Caco-2 (cell line): ENCODE measurements at regions not wholly inside any gene's neighbourhood (a gene's known extent, or its start where the extent isn't known, plus 50 kb on each side); places are given as distances from the start of the nearest gene placed in this dataset.

ENCODE experiments used
- BruUV-seq: library from RNA; stranded (reverse); fragments of 400-500 nt; replicated peaks from 2 replicates; lab custom pipeline; 2021; lab: Mats Ljungman, UMichigan
- CTCF ChIA-PET: fragments of 300-600 bp; sonication (Branson Sonifier 250); formaldehyde crosslinking; loops from one replicate; lab custom pipeline; 2022; ENCODE audit warnings: antibody characterized with exemption; lab: Charles Lee
- POLR2A ChIA-PET: fragments of 300-600 bp; sonication (Branson Sonifier 250); formaldehyde crosslinking; loops from one replicate; lab custom pipeline; 2022; ENCODE audit warnings: antibody characterized with exemption; lab: Charles Lee
- DNase-seq, 2 experiments: peaks; one replicate each; pipeline versions ENCODE4 v3.0.0 to v3.0.0-alpha.2; 2020 to 2022
- H3K27me3 ChIP-seq: replicated peaks from 2 replicates; pipeline ENCODE4 v1.6.0; 2011; ENCODE audit warnings: low read length; ENCODE audit not compliant: control insufficient read depth, insufficient read depth
- H3K36me3 ChIP-seq: 2 replicates; pipeline ENCODE4 v1.5.1; 2011; ENCODE audit warnings: low read length; ENCODE audit not compliant: control insufficient read depth, insufficient read depth
- H3K4me1 ChIP-seq: fragments of 250-450 bp; sonication (Bioruptor Pico); 2 replicates; pipeline ENCODE4 v1.5.1; 2020; ENCODE audit warnings: mild to moderate bottlenecking
- H3K4me3 ChIP-seq: 2 replicates; pipeline ENCODE4 v1.5.1; 2011; ENCODE audit warnings: low read depth, mild to moderate bottlenecking, control low read depth, low read length
- H3K9me3 ChIP-seq: fragments of 250-450 bp; sonication (Bioruptor Pico); 2 replicates; pipeline ENCODE4 v1.5.1; 2020; ENCODE audit warnings: mild to moderate bottlenecking, moderate library complexity
- H3K27ac Mint-ChIP-seq: one replicate; pipeline ENCODE4 v1.8.0; 2022; ENCODE audit warnings: mixed read lengths; ENCODE audit not compliant: unreplicated experiment
- H3K27me3 Mint-ChIP-seq: one replicate; pipeline ENCODE4 v1.8.0; 2022; ENCODE audit warnings: mixed read lengths; ENCODE audit not compliant: insufficient read depth, unreplicated experiment
- H3K36me3 Mint-ChIP-seq: one replicate; pipeline ENCODE4 v1.8.0; 2022; ENCODE audit warnings: mild to moderate bottlenecking, mixed read lengths; ENCODE audit not compliant: insufficient read depth, unreplicated experiment
- H3K4me1 Mint-ChIP-seq: one replicate; pipeline ENCODE4 v1.8.0; 2022; ENCODE audit warnings: low read depth, mixed read lengths; ENCODE audit not compliant: unreplicated experiment
- H3K4me3 Mint-ChIP-seq: one replicate; pipeline ENCODE4 v1.8.0; 2022; ENCODE audit warnings: mild to moderate bottlenecking, moderate library complexity, mixed read lengths; ENCODE audit not compliant: unreplicated experiment
- H3K9me3 Mint-ChIP-seq: one replicate; pipeline ENCODE4 v1.8.0; 2022; ENCODE audit warnings: mixed read lengths; ENCODE audit not compliant: unreplicated experiment
- CTCF ChIP-seq, 2 experiments: fragments of 200-600 bp in 1 of 2; IDR thresholded peaks; 1 replicate in 1 of 2; 2 replicates in 1 of 2; pipeline versions ENCODE4 v1.5.1 to v1.8.0; 2011 to 2022; ENCODE audit warnings: antibody characterized with exemption in 1 of 2, control low read depth in 1 of 2, inconsistent platforms in 1 of 2, low read depth in 1 of 2, low read length in 1 of 2, mild to moderate bottlenecking in 1 of 2, moderate library complexity in 1 of 2; ENCODE audit not compliant: insufficient read depth in 1 of 2, severe bottlenecking in 1 of 2, unreplicated experiment in 1 of 2
- intact Hi-C: fragments of 100-400 bp; cut with micrococcal nuclease; formaldehyde crosslinking; loops from one replicate; pipeline ENCODE4 v1.10.0; 2022; ENCODE audit not compliant: unreplicated experiment

- H3K4me3 Mint-ChIP-seq: no peak overlapping the region
- H3K27me3 ChIP-seq: no peaks in the 10 kb centered on the region
- BruUV-seq: no TSS peak
These were observed 120.9 kb upstream of the MLN start for GRCh38 chr6:33924681-33925080.

GRCh38 chr6:33923857-33924514, 120.2 kb upstream of the MLN start:
- no peak overlapping the region for H3K27ac Mint-ChIP-seq
- no peak for TF ChIP-seq CTCF (IDR thresholded peaks at IDR 0.05; ENCODE audit: insufficient read depth in 1 of 2, low read depth in 1 of 2, low read length in 1 of 2, severe bottlenecking in 1 of 2, unreplicated experiment in 1 of 2)
- ChIA-PET POLR2A (no interaction called here), CTCF (no interaction called here)
- Histone ChIP-seq H3K4me3 (no peak overlapping the region), H3K36me3 (no peaks in the 10 kb centered on the region), H3K27me3 (no peaks in the 10 kb centered on the region), H3K4me1 (no peaks in the 10 kb centered on the region), H3K9me3 (no peaks in the 10 kb centered on the region)
- no TSS peak for BruUV-seq
- no peaks in the 10 kb centered on the region for H3K4me1 Mint-ChIP-seq
- H3K27me3 Mint-ChIP-seq: peaks cover 7% of the 10 kb centered on the region
- no peak for DNase-seq
- H3K9me3 Mint-ChIP-seq: no peaks in the 10 kb centered on the region
- no peak overlapping the region for H3K4me3 Mint-ChIP-seq
- intact Hi-C loops: no loop called here
- H3K36me3 Mint-ChIP-seq: no peaks in the 10 kb centered on the region

More at GRCh38 chr6:33924681-33925080, 120.9 kb upstream of the MLN start:
- DNase-seq: no peak
- POLR2A ChIA-PET: no interaction called here
- Mint-ChIP-seq H3K27ac (no peak overlapping the region), H3K36me3 (no peaks in the 10 kb centered on the region), H3K9me3 (no peaks in the 10 kb centered on the region), H3K4me1 (no peaks in the 10 kb centered on the region), H3K27me3 (peaks cover 2% of the 10 kb centered on the region)
- intact Hi-C loops: no loop called here
- CTCF ChIA-PET: no interaction called here
- Histone ChIP-seq H3K4me1 (no peaks in the 10 kb centered on the region), H3K4me3 (no peak overlapping the region), H3K9me3 (no peaks in the 10 kb centered on the region), H3K36me3 (no peaks in the 10 kb centered on the region)
- no peak for TF ChIP-seq CTCF (IDR thresholded peaks at IDR 0.05; ENCODE audit: insufficient read depth in 1 of 2, low read depth in 1 of 2, low read length in 1 of 2, severe bottlenecking in 1 of 2, unreplicated experiment in 1 of 2)

GRCh38 chr6:33921745-33922144, 117.9 kb upstream of the MLN start:
- no peaks in the 10 kb centered on the region for H3K27me3 ChIP-seq
- TF ChIP-seq CTCF (IDR thresholded peaks at IDR 0.05; ENCODE audit: insufficient read depth in 1 of 2, low read depth in 1 of 2, low read length in 1 of 2, severe bottlenecking in 1 of 2, unreplicated experiment in 1 of 2): no peak
- H3K4me1 ChIP-seq: no peaks in the 10 kb centered on the region
- Mint-ChIP-seq H3K4me1 (no peaks in the 10 kb centered on the region), H3K36me3 (no peaks in the 10 kb centered on the region), H3K27ac (no peak overlapping the region), H3K4me3 (no peak overlapping the region), H3K27me3 (peaks cover 7% of the 10 kb centered on the region), H3K9me3 (no peaks in the 10 kb centered on the region)
- no peak for DNase-seq
- ChIA-PET CTCF (no interaction called here), POLR2A (no interaction called here)
- H3K4me3 ChIP-seq: no peak overlapping the region
- no TSS peak for BruUV-seq
- intact Hi-C loops: no loop called here
- H3K36me3 ChIP-seq: no peaks in the 10 kb centered on the region
- H3K9me3 ChIP-seq: no peaks in the 10 kb centered on the region
